Psoas muscle (tissue), 7 donors: ENCODE measurements at regions not wholly inside any gene's neighbourhood (a gene's known extent, or its start where the extent isn't known, plus 50 kb on each side); places are given as distances from the start of the nearest gene placed in this dataset.
A peak's percentile ranks its signal among the peaks of the same experiment; 100 is the strongest.

Source experiments
- ATAC-seq, 4 donors: fragments of 200-7000 bp; cut with Tn5 transposase; one replicate each; pipeline ENCODE4 v1.9.1; 2020; ENCODE audit warnings: moderate library complexity in 3 of 4, mild to moderate bottlenecking in 2 of 4
- DNase-seq, 2 donors: peaks; one replicate each; pipeline ENCODE4 v3.0.0-alpha.2; 2020
- H3K27ac ChIP-seq: fragments of 200-600 bp; one replicate; pipeline ENCODE4 v1.8.0; 2022
- H3K27me3 ChIP-seq, 3 donors: fragments of 200-600 bp in 1 of 3; one replicate each; pipeline versions ENCODE4 v1.6.1 to v1.8.0; 2013 to 2022; ENCODE audit warnings: low read length in 2 of 3, mild to moderate bottlenecking in 2 of 3, moderate library complexity in 1 of 3; ENCODE audit not compliant: insufficient read depth in 3 of 3
- H3K36me3 ChIP-seq, 2 donors: fragments of 200-600 bp in 1 of 2; one replicate each; pipeline versions ENCODE4 v1.6.1 to v1.8.0; 2013 to 2022; ENCODE audit warnings: low read depth in 1 of 2, mild to moderate bottlenecking in 1 of 2, moderate library complexity in 1 of 2; ENCODE audit not compliant: insufficient read depth in 1 of 2
- H3K4me1 ChIP-seq: fragments of 200-600 bp; one replicate; pipeline ENCODE4 v1.8.0; 2022
- H3K4me3 ChIP-seq: fragments of 200-600 bp; one replicate; pipeline ENCODE4 v1.8.0; 2022; ENCODE audit warnings: mild to moderate bottlenecking
- H3K9me3 ChIP-seq: fragments of 200-600 bp; one replicate; pipeline ENCODE4 v1.8.0; 2022
- WGBS, 3 donors: extraction: QIAGEN DNeasy Blood & Tissue Kit; methylation state at CpG; one replicate each; pipeline versions ENCODE4 v1.1.6 to v1.1.7; 2013; 5-methylcytosine and 5-hydroxymethylcytosine counted together
- intact Hi-C, 2 donors: fragments of 100-400 bp; cut with DNase I; formaldehyde crosslinking; loops; one replicate each; pipeline versions ENCODE4 v1.11.0 to v1.14.2; 2022
- TF ChIP-seq, protein P1 (sequence below): fragments of 200-600 bp; IDR thresholded peaks from one replicate; pipeline ENCODE4 v1.8.0; 2022; ENCODE audit warnings: antibody characterized with exemption
- donor health status: healthy with polysubstance abuse.
- donor health status: DM: no; HTN: no; CAD: no; lungs with moderate emphysema.
- donor health status: Bipolar disorder and iron deficiency.
- donor health status: healthy.
- donor health status: DM: yes; HTN: yes; CAD: no.
- donor health status: DM: no; HTN: no; CAD: no.
- donor health status: DM: yes; HTN: yes; CAD: no.

DNA sequence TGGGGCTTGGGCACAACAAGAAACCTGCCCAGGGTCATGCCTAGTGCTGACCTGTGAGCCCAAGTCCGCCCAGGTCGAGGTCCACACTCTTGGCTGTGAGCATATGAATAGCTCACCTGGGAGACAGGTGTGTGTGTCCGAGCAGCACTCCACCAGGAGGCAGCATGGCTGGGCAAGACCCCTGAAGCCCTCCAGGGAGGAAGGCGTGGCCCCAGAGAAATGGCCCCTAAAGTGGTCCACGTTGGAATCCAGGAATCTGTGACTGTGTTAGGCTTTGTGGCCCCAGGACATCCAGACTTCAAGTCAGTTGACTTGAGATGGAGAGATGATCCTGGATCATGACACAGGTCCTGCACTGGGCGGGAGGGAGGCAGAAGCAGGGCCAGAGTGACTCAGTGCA lies 138.8 kb downstream of the CPZ start:
- WGBS, 3 donors, result 58 to 79% (median 76%) methylated on average over 6 of the region's 6 CpGs
- intact Hi-C loops, result no loop called here

DNA sequence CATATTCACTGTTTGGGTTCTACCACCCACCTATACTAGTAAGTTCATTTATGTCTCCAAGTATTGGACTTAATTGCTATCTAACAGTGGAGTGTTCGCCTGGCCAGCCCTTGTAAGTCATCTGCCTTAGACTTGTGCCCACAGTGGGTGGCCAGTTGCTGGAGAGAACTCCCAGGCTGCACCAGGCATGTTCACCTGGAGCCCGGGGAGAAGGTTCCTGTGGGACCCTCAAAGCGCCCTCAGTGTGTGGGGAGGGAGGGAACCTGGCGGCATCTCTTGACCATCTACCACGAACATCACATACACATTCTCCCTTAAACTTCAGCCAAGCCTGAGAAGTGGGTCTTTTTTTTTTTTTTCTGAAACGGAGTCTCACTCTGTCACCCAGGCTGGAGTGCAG lies 138.1 kb downstream of the CPZ start:
- peak in 1 of 2 donors; percentile 15 for DNase-seq
- no peak overlapping the region for H3K27ac ChIP-seq
- WGBS, 3 donors, result 82 to 86% (median 84%) methylated on average over 5 to 6 of the region's 6 CpGs
- H3K36me3 ChIP-seq, result no peaks in the 10 kb centered on the region
- peaks cover 0 to 15% (median 2%) of the 10 kb centered on the region in 3 donors for H3K27me3 ChIP-seq
- peaks cover 5% of the 10 kb centered on the region for H3K9me3 ChIP-seq
- TF ChIP-seq, protein P1, sequence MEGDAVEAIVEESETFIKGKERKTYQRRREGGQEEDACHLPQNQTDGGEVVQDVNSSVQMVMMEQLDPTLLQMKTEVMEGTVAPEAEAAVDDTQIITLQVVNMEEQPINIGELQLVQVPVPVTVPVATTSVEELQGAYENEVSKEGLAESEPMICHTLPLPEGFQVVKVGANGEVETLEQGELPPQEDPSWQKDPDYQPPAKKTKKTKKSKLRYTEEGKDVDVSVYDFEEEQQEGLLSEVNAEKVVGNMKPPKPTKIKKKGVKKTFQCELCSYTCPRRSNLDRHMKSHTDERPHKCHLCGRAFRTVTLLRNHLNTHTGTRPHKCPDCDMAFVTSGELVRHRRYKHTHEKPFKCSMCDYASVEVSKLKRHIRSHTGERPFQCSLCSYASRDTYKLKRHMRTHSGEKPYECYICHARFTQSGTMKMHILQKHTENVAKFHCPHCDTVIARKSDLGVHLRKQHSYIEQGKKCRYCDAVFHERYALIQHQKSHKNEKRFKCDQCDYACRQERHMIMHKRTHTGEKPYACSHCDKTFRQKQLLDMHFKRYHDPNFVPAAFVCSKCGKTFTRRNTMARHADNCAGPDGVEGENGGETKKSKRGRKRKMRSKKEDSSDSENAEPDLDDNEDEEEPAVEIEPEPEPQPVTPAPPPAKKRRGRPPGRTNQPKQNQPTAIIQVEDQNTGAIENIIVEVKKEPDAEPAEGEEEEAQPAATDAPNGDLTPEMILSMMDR, result no peak
- H3K4me1 ChIP-seq, result no peaks in the 10 kb centered on the region
- no peak for ATAC-seq
- H3K4me3 ChIP-seq, result no peak overlapping the region
- intact Hi-C loops, result no loop called here

More for the DNA sequence above, 138.8 kb downstream of the CPZ start:
- Histone ChIP-seq H3K36me3 (no peaks in the 10 kb centered on the region), H3K9me3 (peaks cover 5% of the 10 kb centered on the region), H3K4me1 (no peaks in the 10 kb centered on the region), H3K4me3 (no peak overlapping the region), H3K27me3 (peaks cover 0 to 8% (median 0%) of the 10 kb centered on the region in 3 donors), H3K27ac (no peak overlapping the region)
- DNase-seq (peak in 1 of 2 donors; percentile 16), ATAC-seq (no peak)
- TF ChIP-seq, protein P1, result no peak

DNA sequence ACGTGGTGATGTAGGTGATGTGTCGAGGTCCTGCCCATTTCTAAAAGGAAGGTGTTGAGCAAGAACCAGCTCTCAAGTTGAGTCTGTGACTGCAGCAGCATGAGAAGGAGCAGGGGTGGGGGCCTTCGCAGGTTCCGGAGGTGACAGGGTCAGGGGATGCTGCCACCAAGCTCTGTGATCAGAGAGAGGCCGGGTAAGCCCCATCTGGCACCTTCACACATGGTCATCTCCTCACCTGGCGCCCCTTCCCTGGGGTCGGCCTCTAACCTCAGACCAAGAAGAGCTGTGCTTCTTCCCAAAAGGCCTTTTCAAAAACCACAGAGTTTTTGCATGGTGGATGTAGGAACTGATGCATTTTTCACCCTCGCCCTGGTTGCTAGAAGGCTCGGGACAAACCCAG lies 137.6 kb downstream of the CPZ start:
- peak in 1 of 2 donors; percentile 22 for DNase-seq
- Histone ChIP-seq H3K27me3 (peaks cover 0 to 20% (median 2%) of the 10 kb centered on the region in 3 donors), H3K36me3 (no peaks in the 10 kb centered on the region), H3K4me1 (no peaks in the 10 kb centered on the region), H3K9me3 (peaks cover 5% of the 10 kb centered on the region), H3K27ac (no peak overlapping the region), H3K4me3 (no peak overlapping the region)
- TF ChIP-seq, protein P1, result no peak
- intact Hi-C loops, result no loop called here
- no peak for ATAC-seq
- 79 to 83% (median 80%) methylated on average over 8 to 9 of the region's 9 CpGs for WGBS, 3 donors

DNA sequence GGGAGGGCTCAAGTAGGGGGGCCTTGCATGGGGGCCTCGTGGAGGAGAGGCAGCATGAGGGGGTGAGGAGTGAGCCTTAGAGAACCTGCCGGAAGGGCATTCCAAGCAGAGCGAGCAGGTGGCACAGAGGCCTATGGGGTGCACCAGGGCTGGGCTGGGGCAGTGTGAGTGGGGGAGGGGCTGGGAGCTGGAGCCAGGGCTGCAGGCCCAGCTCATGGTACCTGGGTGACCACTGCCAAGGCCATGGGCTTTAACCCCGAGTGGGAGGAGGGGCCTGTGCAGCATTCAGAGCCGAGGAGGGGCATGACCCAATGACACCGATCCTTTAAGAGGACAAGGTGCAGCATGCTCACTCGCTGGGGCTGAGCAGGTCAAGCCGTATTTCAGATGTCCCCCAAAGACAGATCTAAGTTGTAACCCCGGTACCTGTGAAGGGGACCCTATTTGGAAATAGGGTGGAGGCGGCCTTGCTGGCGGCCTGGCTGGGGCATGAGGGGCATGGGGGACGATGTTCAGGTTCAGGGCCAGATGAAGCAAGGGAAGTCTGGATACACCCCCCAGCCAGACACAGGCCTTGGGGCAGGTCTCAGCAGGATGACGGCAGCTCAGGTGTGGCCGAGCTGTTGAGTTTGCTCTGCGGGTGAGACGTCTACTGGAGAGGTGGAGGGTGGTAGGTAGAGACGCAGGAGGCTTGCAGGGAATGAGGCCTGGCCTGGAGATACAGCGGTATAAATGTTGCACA lies 137.0 kb downstream of the CPZ start:
- Histone ChIP-seq H3K27ac (no peak overlapping the region), H3K27me3 (peaks cover 0 to 24% (median 2%) of the 10 kb centered on the region in 3 donors), H3K36me3 (no peaks in the 10 kb centered on the region), H3K4me3 (no peak overlapping the region), H3K4me1 (no peaks in the 10 kb centered on the region), H3K9me3 (peaks cover 5% of the 10 kb centered on the region)
- TF ChIP-seq, protein P1, result no peak
- DNase-seq (peak in 1 of 2 donors; percentile 26), ATAC-seq (no peak)
- 81 to 87% (median 85%) methylated on average over 18 of the region's 18 CpGs for WGBS, 3 donors
- intact Hi-C loops, result no loop called here
